ENCODE measurements at regions not wholly inside any gene's neighbourhood (a gene's known extent, or its start where the extent isn't known, plus 50 kb on each side); places are given as distances from the start of the nearest gene placed in this dataset.

DNA sequence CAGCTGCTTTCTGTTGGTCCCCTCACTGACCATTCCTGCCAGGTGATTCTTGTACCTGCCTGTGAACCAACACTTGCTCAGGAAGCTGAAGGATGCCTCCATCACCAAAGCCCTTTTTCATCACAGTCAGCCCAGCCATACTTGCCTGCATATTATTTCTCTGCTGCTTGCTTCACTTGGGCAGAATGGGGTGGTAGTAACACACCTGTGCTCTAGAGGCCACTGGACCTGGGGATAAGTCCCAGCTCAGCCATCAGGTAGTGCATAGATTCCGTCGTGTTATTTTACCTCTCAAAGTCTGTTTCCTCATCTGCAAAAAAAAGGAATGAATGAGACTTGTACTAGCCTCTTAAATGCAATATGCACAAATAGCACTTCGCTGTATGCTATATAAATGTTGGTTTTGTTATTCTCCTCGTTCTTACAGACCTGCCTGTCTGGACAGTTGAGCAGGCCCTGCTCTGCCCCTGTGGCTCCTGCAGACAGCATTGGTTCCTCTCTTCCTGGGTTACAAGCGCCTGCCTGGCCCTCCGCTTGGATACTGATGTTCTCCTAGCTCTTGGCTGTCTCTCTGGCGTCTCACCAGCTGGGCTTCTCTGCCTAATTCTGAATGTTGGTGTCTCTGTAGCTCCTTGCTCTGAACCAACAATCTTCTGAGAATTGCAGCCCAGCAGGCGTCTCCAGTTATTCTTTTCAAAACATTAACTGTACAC is 151.8 kb downstream of the UNC5CL start:
- H3K4me1 ChIP-seq (ENCODE audit: control insufficient read depth, low read length), result no peaks in the 10 kb centered on the region
- H3K9me3 ChIP-seq (ENCODE audit: control insufficient read depth, insufficient read depth, low read length), result no peaks in the 10 kb centered on the region
- H3K4me2 ChIP-seq (ENCODE audit: low read length), result no peak overlapping the region
- peaks cover 3% of the 10 kb centered on the region; the same call in 1 of the 2 replicates for H3K27me3 ChIP-seq (ENCODE audit: control insufficient read depth, low read length)
- no peak overlapping the region for H3K4me3 ChIP-seq (ENCODE audit: low read length)
- no peak overlapping the region for H3K27ac ChIP-seq (ENCODE audit: low read depth, low read length)
- H3F3A ChIP-seq (ENCODE audit: control insufficient read depth, insufficient read depth), result no peaks in the 10 kb centered on the region
- no peaks in the 10 kb centered on the region for H3K36me3 ChIP-seq (ENCODE audit: control insufficient read depth, low read length)
- H3K79me2 ChIP-seq (ENCODE audit: control insufficient read depth, low read length), result no peaks in the 10 kb centered on the region
- H3K9me2 ChIP-seq (replicated peaks; ENCODE audit: control insufficient read depth, low read length), result no peaks in the 10 kb centered on the region
- no peaks in the 10 kb centered on the region for H4K20me1 ChIP-seq (ENCODE audit: control insufficient read depth, insufficient read depth, low read depth, low read length)
- TF ChIP-seq, protein P1, sequence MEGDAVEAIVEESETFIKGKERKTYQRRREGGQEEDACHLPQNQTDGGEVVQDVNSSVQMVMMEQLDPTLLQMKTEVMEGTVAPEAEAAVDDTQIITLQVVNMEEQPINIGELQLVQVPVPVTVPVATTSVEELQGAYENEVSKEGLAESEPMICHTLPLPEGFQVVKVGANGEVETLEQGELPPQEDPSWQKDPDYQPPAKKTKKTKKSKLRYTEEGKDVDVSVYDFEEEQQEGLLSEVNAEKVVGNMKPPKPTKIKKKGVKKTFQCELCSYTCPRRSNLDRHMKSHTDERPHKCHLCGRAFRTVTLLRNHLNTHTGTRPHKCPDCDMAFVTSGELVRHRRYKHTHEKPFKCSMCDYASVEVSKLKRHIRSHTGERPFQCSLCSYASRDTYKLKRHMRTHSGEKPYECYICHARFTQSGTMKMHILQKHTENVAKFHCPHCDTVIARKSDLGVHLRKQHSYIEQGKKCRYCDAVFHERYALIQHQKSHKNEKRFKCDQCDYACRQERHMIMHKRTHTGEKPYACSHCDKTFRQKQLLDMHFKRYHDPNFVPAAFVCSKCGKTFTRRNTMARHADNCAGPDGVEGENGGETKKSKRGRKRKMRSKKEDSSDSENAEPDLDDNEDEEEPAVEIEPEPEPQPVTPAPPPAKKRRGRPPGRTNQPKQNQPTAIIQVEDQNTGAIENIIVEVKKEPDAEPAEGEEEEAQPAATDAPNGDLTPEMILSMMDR (IDR thresholded peaks at IDR 0.05; ENCODE audit: low read depth, low read length, poor library complexity, severe bottlenecking), result no peak
- no peak for TF ChIP-seq EZH2phosphoT487 (IDR thresholded peaks at IDR 0.05; ENCODE audit: borderline replicate concordance, low read length)

DNA sequence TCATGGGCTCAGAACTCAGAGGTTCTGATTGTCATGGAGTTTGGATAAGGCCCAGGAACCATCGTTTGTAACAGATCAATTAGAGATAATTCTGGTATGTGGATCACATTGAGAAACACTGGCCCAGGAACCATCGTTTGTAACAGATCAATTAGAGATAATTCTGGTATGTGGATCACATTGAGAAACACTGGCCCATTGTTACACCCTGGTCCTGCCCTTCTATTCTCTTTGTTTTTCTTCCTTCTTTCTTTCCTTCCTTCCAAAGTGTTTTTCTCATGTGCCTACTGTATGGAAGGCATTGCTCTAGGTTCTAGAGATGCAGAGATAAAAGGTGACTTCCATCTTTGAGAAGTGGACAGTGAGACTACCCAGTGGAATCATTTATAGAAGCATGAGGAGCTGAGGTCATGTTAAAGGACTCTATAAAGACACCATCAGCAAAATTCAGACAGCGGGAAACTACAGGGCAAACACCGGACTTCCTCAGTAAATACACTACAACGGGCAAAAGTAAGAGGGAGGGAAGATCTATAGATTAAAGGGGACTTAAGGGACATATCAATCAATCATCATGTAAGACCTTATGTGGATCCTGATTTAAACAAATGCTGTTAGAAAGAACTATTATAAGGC is 153.8 kb downstream of the UNC5CL start:
- Histone ChIP-seq H3K27me3 (ENCODE audit: control insufficient read depth, low read length) (peaks cover 3% of the 10 kb centered on the region; the same call in 1 of the 2 replicates), H3K4me2 (ENCODE audit: low read length) (no peak overlapping the region), H3F3A (ENCODE audit: control insufficient read depth, insufficient read depth) (no peaks in the 10 kb centered on the region), H3K4me1 (ENCODE audit: control insufficient read depth, low read length) (no peaks in the 10 kb centered on the region), H4K20me1 (ENCODE audit: control insufficient read depth, insufficient read depth, low read depth, low read length) (no peaks in the 10 kb centered on the region), H3K27ac (ENCODE audit: low read depth, low read length) (no peak overlapping the region), H3K79me2 (ENCODE audit: control insufficient read depth, low read length) (no peaks in the 10 kb centered on the region), H3K36me3 (ENCODE audit: control insufficient read depth, low read length) (no peaks in the 10 kb centered on the region), H3K9me3 (ENCODE audit: control insufficient read depth, insufficient read depth, low read length) (no peaks in the 10 kb centered on the region), H3K4me3 (ENCODE audit: low read length) (no peak overlapping the region), H3K9me2 (replicated peaks; ENCODE audit: control insufficient read depth, low read length) (no peaks in the 10 kb centered on the region)
- TF ChIP-seq, protein P1 (IDR thresholded peaks at IDR 0.05; ENCODE audit: low read depth, low read length, poor library complexity, severe bottlenecking), result no peak
- TF ChIP-seq EZH2phosphoT487 (IDR thresholded peaks at IDR 0.05; ENCODE audit: borderline replicate concordance, low read length), result no peak

DNA sequence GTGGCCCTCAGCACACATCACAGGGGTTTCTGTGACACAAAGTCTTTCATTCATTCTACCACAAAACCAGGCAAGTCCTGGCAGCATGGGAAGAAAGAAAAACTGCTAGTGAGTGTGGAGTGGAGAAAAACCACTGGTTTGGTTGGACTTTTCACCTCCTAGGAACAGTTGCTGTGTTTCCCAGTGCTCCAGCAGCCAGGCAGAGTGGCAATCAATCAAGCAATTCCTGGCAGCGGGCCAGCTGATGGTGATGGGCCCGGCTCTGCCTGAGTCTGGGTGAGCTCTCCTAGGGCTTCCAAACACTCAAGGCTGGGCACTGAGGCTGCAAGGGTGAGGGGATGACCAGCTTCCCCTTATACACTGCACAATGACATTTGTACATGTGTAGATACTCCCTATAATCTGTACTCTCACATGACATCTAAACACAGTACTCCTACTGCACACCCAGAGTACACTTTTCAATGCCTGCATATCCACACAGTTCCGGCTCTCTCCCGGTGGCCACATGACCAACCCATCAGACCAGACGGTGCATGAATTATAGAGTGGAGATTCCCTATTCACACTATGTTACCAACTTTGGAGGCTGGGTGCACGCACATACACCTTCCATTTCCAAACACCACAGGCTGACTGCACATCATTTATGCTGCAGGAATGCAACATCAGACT is 156.6 kb downstream of the UNC5CL start:
- no peaks in the 10 kb centered on the region for H3K9me2 ChIP-seq (replicated peaks; ENCODE audit: control insufficient read depth, low read length)
- no peaks in the 10 kb centered on the region for H3F3A ChIP-seq (ENCODE audit: control insufficient read depth, insufficient read depth)
- H3K9me3 ChIP-seq (ENCODE audit: control insufficient read depth, insufficient read depth, low read length), result no peaks in the 10 kb centered on the region
- no peak overlapping the region for H3K4me2 ChIP-seq (ENCODE audit: low read length)
- peaks cover 3% of the 10 kb centered on the region for H3K27me3 ChIP-seq (ENCODE audit: control insufficient read depth, low read length)
- H3K4me3 ChIP-seq (ENCODE audit: low read length), result no peak overlapping the region
- no peaks in the 10 kb centered on the region for H3K4me1 ChIP-seq (ENCODE audit: control insufficient read depth, low read length)
- H3K79me2 ChIP-seq (ENCODE audit: control insufficient read depth, low read length), result no peaks in the 10 kb centered on the region
- H4K20me1 ChIP-seq (ENCODE audit: control insufficient read depth, insufficient read depth, low read depth, low read length), result no peaks in the 10 kb centered on the region
- TF ChIP-seq EZH2phosphoT487 (IDR thresholded peaks at IDR 0.05; ENCODE audit: borderline replicate concordance, low read length), result no peak
- TF ChIP-seq, protein P1 (IDR thresholded peaks at IDR 0.05; ENCODE audit: low read depth, low read length, poor library complexity, severe bottlenecking), result no peak
- no peaks in the 10 kb centered on the region for H3K36me3 ChIP-seq (ENCODE audit: control insufficient read depth, low read length)
- no peak overlapping the region for H3K27ac ChIP-seq (ENCODE audit: low read depth, low read length)

Data from DOHH2 (cell line).